Right lobe of liver (tissue), 4 donors: ENCODE measurements at regions not wholly inside any gene's neighbourhood (a gene's known extent, or its start where the extent isn't known, plus 50 kb on each side); places are given as distances from the start of the nearest gene placed in this dataset.

Source experiments
- POLR2A ChIP-seq: fragments of 450-650 bp; IDR thresholded peaks from one replicate; pipeline ENCODE4 v1.6.1; 2017; ENCODE audit warnings: antibody characterized with exemption, mild to moderate bottlenecking
- TF ChIP-seq, protein P1 (sequence below), 4 donors: fragments of 200-600 bp in 3 of 4; fragments of 450-650 bp in 1 of 4; IDR thresholded peaks; one replicate each; pipeline versions ENCODE4 v1.5.1 to v1.8.0; 2016 to 2022; ENCODE audit warnings: antibody characterized with exemption in 4 of 4, mild to moderate bottlenecking in 2 of 4
- donor health status: DM: no; HTN: no; CAD: no.
- donor health status: DM: no; HTN: no; CAD: no.
- donor health status: DM: no; HTN: yes; CAD: no.

DNA sequence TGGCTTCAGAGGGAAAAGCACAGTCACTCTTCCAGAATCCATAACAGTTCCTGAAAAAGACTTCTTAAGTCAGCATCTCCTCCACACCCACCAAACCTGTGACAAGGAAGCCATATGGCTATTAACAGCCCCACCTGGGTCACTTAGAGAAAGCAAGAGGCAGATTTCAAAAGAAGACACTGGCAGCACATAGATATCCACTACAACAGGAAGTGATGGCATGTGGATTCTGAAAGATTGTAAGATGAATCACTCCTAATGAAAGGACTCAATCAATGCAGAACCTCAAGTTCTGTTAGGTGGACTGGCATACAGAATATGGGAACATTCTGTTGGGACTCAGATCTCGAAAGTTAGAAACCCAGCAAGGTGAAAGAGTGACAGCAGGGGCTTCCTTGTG, 365.9 kb downstream of the TGFB2 start:
- TF ChIP-seq, protein P1, sequence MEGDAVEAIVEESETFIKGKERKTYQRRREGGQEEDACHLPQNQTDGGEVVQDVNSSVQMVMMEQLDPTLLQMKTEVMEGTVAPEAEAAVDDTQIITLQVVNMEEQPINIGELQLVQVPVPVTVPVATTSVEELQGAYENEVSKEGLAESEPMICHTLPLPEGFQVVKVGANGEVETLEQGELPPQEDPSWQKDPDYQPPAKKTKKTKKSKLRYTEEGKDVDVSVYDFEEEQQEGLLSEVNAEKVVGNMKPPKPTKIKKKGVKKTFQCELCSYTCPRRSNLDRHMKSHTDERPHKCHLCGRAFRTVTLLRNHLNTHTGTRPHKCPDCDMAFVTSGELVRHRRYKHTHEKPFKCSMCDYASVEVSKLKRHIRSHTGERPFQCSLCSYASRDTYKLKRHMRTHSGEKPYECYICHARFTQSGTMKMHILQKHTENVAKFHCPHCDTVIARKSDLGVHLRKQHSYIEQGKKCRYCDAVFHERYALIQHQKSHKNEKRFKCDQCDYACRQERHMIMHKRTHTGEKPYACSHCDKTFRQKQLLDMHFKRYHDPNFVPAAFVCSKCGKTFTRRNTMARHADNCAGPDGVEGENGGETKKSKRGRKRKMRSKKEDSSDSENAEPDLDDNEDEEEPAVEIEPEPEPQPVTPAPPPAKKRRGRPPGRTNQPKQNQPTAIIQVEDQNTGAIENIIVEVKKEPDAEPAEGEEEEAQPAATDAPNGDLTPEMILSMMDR (IDR thresholded peaks at IDR 0.05): no peak
- no peak for TF ChIP-seq POLR2A
